NT2/D1 (cell line): ENCODE measurements at regions not wholly inside any gene's neighbourhood (a gene's known extent, or its start where the extent isn't known, plus 50 kb on each side); places are given as distances from the start of the nearest gene placed in this dataset.

Experiments used
- SUZ12 ChIP-seq: IDR thresholded peaks from 2 replicates; pipeline ENCODE4 v1.6.1; 2011; ENCODE audit not compliant: insufficient read length, insufficient read depth; ENCODE audit errors: extremely low read depth
- YY1 ChIP-seq: IDR thresholded peaks from 2 replicates; pipeline ENCODE4 v1.6.1; 2011; ENCODE audit not compliant: insufficient read length, insufficient read depth

DNA sequence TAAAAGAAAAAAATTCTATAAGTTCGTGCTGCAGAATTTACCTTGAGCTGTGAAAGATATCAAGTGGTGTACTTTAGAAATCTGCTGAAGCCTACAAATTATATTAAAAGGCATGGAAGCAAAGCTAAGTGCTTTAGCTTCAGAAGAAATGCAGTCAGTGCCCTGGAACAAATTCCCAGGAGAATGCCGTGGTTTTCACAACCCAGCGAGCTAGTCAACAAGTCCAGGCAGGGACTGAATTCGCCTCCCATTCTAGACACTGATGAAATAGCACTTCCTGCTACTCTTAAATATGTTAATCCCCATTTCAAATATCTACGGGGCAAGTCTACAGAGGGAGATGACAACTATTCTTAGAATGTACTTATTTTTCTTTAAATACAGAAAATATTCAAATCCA is 326.4 kb upstream of the IGF1R start:
- no peak for TF ChIP-seq YY1
- TF ChIP-seq SUZ12 = no peak
